Lower leg skin (tissue), 4 donors: ENCODE measurements at regions not wholly inside any gene's neighbourhood (a gene's known extent, or its start where the extent isn't known, plus 50 kb on each side); places are given as distances from the start of the nearest gene placed in this dataset.

Experiments used
- DNase-seq, 2 donors: peaks; one replicate each; pipeline ENCODE4 v3.0.0-alpha.2; 2019; ENCODE audit warnings: low spot score in 2 of 2
- H3K4me3 ChIP-seq: fragments of 200-600 bp; sonication (generic); 2 replicates; pipeline ENCODE4 v1.5.1; 2017; ENCODE audit warnings: mild to moderate bottlenecking, low read depth; ENCODE audit not compliant: poor library complexity, severe bottlenecking
- CTCF ChIP-seq, 3 donors: fragments of 450-650 bp; IDR thresholded peaks; one replicate each; pipeline ENCODE4 v1.5.1; 2016; ENCODE audit warnings: antibody characterized with exemption in 3 of 3, mild to moderate bottlenecking in 3 of 3, moderate library complexity in 2 of 3
- POLR2A ChIP-seq, 2 donors: fragments of 450-650 bp; IDR thresholded peaks; one replicate each; pipeline ENCODE4 v1.6.1; 2016 to 2017; ENCODE audit warnings: antibody characterized with exemption in 2 of 2, mild to moderate bottlenecking in 1 of 2, moderate library complexity in 1 of 2
- whole genome bisulfite sequencing, 2 donors: methylation state at CpG; one replicate each; pipeline ENCODE4 v1.1.5; 2018; 5-methylcytosine and 5-hydroxymethylcytosine counted together
- intact Hi-C: fragments of 100-400 bp; cut with DNase I; formaldehyde crosslinking; loops from one replicate; pipeline ENCODE4 v1.15.0; 2023; ENCODE audit warnings: low total_unique reads

GRCh38 chr2:16210841-16211240, 270.5 kb downstream of the MYCN start:
- WGBS, 2 donors: 80 to 90% methylated on average over 2 of the region's 2 CpGs
- H3K4me3 ChIP-seq: no peak overlapping the region
- intact Hi-C loops: no loop called here
- DNase-seq: no peak
- no peak for TF ChIP-seq POLR2A (IDR thresholded peaks at IDR 0.05)

- TF ChIP-seq CTCF (IDR thresholded peaks at IDR 0.05): no peak
- no peak for TF ChIP-seq POLR2A (IDR thresholded peaks at IDR 0.05)
- intact Hi-C loops: no loop called here
Observed at GRCh38 chr2:16209799-16210198, 269.4 kb downstream of the MYCN start.

GRCh38 chr2:16208921-16209320, 268.6 kb downstream of the MYCN start:
- no peak for DNase-seq
- intact Hi-C loops: no loop called here
- WGBS, 2 donors: 56 to 65% methylated on average over 1 of the region's 1 CpG
- no peak for TF ChIP-seq CTCF (IDR thresholded peaks at IDR 0.05)
- TF ChIP-seq POLR2A (IDR thresholded peaks at IDR 0.05): no peak
- no peak overlapping the region for H3K4me3 ChIP-seq

More at GRCh38 chr2:16209799-16210198, 269.4 kb downstream of the MYCN start:
- 32 to 41% methylated on average over 1 of the region's 1 CpG for WGBS, 2 donors
- DNase-seq: no peak
- H3K4me3 ChIP-seq: no peak overlapping the region

GRCh38 chr2:16208241-16208797, 268.0 kb downstream of the MYCN start:
- no peak overlapping the region for H3K4me3 ChIP-seq
- 64 to 80% methylated on average over 5 to 6 of the region's 6 CpGs for WGBS, 2 donors
- TF ChIP-seq CTCF (IDR thresholded peaks at IDR 0.05) (no peak), POLR2A (IDR thresholded peaks at IDR 0.05) (no peak)
- intact Hi-C loops: no loop called here
- DNase-seq: no peak

- no peak overlapping the region for H3K4me3 ChIP-seq
- 74 to 82% methylated on average over 2 of the region's 2 CpGs for WGBS, 2 donors
- intact Hi-C loops: no loop called here
- DNase-seq: no peak
- TF ChIP-seq POLR2A (IDR thresholded peaks at IDR 0.05) (no peak), CTCF (IDR thresholded peaks at IDR 0.05) (no peak)
Observed at GRCh38 chr2:16207611-16208010, 267.3 kb downstream of the MYCN start.

- 89 to 91% methylated on average over 3 of the region's 3 CpGs for WGBS, 2 donors
- TF ChIP-seq CTCF (IDR thresholded peaks at IDR 0.05): no peak
- no peak for TF ChIP-seq POLR2A (IDR thresholded peaks at IDR 0.05)
Observed at GRCh38 chr2:16207151-16207550, 266.8 kb downstream of the MYCN start.

More at GRCh38 chr2:16207151-16207550, 266.8 kb downstream of the MYCN start:
- H3K4me3 ChIP-seq: no peak overlapping the region
- intact Hi-C loops: no loop called here
- no peak for DNase-seq
